K562 (cell line): ENCODE measurements at regions not wholly inside any gene's neighbourhood (a gene's known extent, or its start where the extent isn't known, plus 50 kb on each side); places are given as distances from the start of the nearest gene placed in this dataset.

Experiments used
- EZH2 ChIP-seq: IDR thresholded peaks from 2 replicates; pipeline ENCODE4 v1.6.1; 2012; ENCODE audit warnings: low read depth, mild to moderate bottlenecking, inconsistent platforms, low read length, borderline replicate concordance
- NR1H2 ChIP-seq: sonication (generic); formaldehyde crosslinking; IDR thresholded peaks from 2 replicates; pipeline ENCODE4 v1.4.0; 2020; ENCODE audit warnings: mild to moderate bottlenecking, missing genetic modification reagents
- STAG1 ChIP-seq: sonication (generic); formaldehyde crosslinking; IDR thresholded peaks from 2 replicates; pipeline ENCODE4 v1.5.0; 2020; ENCODE audit warnings: missing genetic modification reagents, borderline replicate concordance
- ZBTB7A ChIP-seq: IDR thresholded peaks from 2 replicates; pipeline ENCODE4 v1.6.1; 2011; ENCODE audit warnings: low read depth, mild to moderate bottlenecking, low read length, moderate library complexity, borderline replicate concordance; ENCODE audit not compliant: control insufficient read depth
- ZNF384 ChIP-seq: IDR thresholded peaks from 2 replicates; pipeline ENCODE4 v1.6.1; 2012; ENCODE audit warnings: low read depth, low read length, improper control_type of control experiment
- ZNF444 ChIP-seq: fragments of 250-450 bp; sonication (Bioruptor Pico); IDR thresholded peaks from 2 replicates; pipeline ENCODE4 v1.4.0; 2020; ENCODE audit warnings: mild to moderate bottlenecking, moderate library complexity
- TF ChIP-seq, protein P1 (sequence below), 3 experiments: IDR thresholded peaks in 2 of 3; conservative IDR thresholded peaks in 1 of 3; 2 replicates each; pipeline ENCODE4 v1.5.1; 2011 to 2012; ENCODE audit warnings: low read length in 3 of 3, mild to moderate bottlenecking in 3 of 3, control low read depth in 2 of 3, improper control_type of control experiment in 1 of 3, inconsistent platforms in 1 of 3, low read depth in 1 of 3, mixed read lengths in 1 of 3, moderate library complexity in 1 of 3; ENCODE audit not compliant: insufficient read depth in 2 of 3
- TF ChIP-seq, protein P2 (sequence below): fragments of 450-650 bp; IDR thresholded peaks from 2 replicates; pipeline ENCODE4 v1.6.1; 2017; ENCODE audit warnings: antibody characterized with exemption

DNA sequence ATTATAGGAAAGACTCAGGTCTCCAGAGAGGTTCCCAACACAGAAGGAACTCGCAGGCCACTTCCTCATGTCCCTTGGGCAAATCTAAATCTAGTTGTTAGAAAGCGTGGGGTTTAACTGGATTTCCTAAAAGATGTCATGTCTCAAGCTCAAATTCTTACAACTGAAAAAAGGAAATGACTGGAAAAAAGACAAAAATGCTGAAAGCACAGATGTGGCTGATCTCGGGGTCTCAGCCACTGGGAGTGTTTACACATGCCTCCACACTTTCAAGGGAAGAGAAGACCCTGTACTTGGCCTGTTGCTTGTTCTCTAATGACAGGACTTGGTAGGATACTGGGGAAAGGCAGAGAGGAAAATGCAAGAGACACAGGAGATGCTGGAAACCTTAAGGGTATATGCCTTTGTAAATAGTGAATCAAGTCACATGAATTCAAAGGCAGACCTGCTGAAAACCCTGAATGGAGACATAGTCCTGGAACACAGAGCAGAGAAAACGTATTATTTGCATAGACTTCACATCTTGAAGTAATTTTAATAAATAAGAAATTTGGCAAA is 160.9 kb upstream of the MEIS1 start:
- TF ChIP-seq EZH2 (no peak), ZNF444 (CRISPR knock-in tag) (no peak), ZNF384 (no peak), NR1H2 (CRISPR knock-in tag) (no peak), STAG1 (CRISPR knock-in tag) (no peak), ZBTB7A (no peak)
- TF ChIP-seq, protein P1, sequence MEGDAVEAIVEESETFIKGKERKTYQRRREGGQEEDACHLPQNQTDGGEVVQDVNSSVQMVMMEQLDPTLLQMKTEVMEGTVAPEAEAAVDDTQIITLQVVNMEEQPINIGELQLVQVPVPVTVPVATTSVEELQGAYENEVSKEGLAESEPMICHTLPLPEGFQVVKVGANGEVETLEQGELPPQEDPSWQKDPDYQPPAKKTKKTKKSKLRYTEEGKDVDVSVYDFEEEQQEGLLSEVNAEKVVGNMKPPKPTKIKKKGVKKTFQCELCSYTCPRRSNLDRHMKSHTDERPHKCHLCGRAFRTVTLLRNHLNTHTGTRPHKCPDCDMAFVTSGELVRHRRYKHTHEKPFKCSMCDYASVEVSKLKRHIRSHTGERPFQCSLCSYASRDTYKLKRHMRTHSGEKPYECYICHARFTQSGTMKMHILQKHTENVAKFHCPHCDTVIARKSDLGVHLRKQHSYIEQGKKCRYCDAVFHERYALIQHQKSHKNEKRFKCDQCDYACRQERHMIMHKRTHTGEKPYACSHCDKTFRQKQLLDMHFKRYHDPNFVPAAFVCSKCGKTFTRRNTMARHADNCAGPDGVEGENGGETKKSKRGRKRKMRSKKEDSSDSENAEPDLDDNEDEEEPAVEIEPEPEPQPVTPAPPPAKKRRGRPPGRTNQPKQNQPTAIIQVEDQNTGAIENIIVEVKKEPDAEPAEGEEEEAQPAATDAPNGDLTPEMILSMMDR (IDR thresholded peaks at IDR 0.05 in 2 of 3, conservative IDR thresholded peaks at IDR 0.05 in 1 of 3; ENCODE audit: insufficient read depth in 2 of 3, low read depth in 1 of 3, low read length in 3 of 3) = no peak
- TF ChIP-seq, protein P2, sequence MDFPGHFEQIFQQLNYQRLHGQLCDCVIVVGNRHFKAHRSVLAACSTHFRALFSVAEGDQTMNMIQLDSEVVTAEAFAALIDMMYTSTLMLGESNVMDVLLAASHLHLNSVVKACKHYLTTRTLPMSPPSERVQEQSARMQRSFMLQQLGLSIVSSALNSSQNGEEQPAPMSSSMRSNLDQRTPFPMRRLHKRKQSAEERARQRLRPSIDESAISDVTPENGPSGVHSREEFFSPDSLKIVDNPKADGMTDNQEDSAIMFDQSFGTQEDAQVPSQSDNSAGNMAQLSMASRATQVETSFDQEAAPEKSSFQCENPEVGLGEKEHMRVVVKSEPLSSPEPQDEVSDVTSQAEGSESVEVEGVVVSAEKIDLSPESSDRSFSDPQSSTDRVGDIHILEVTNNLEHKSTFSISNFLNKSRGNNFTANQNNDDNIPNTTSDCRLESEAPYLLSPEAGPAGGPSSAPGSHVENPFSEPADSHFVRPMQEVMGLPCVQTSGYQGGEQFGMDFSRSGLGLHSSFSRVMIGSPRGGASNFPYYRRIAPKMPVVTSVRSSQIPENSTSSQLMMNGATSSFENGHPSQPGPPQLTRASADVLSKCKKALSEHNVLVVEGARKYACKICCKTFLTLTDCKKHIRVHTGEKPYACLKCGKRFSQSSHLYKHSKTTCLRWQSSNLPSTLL = no peak
